HCT116 (cell line): ENCODE measurements at regions not wholly inside any gene's neighbourhood (a gene's known extent, or its start where the extent isn't known, plus 50 kb on each side); places are given as distances from the start of the nearest gene placed in this dataset.

ENCODE experiments used
- ATAC-seq: fragments of 200-7000 bp; cut with Tn5 transposase; 2 replicates; pipeline ENCODE4 v1.9.1; 2020; ENCODE audit warnings: mild to moderate bottlenecking, moderate library complexity
- BruUV-seq: library from RNA; stranded (reverse); fragments of 400-500 nt; replicated peaks from 2 replicates; lab custom pipeline; 2021; lab: Mats Ljungman, UMichigan
- CTCF ChIA-PET: fragments of 300-600 bp; sonication (Branson Sonifier 250); formaldehyde crosslinking; loops from one replicate; lab custom pipeline; 2021; ENCODE audit warnings: antibody characterized with exemption; lab: Charles Lee
- POLR2A ChIA-PET: fragments of 300-600, 350-600 bp; sonication (Branson Sonifier 250); formaldehyde crosslinking; loops from one replicate; lab custom pipeline; 2021; ENCODE audit warnings: antibody characterized with exemption; lab: Charles Lee
- RAD21 ChIA-PET, 2 experiments: fragments of 300-600 bp; sonication (Branson Sonifier 250); formaldehyde crosslinking; loops; one replicate each; lab custom pipeline; 2023; ENCODE audit warnings: low total read pairs in 2 of 2; ENCODE audit not compliant: uncharacterized antibody in 2 of 2, unreplicated experiment in 2 of 2, low non-redundant PET in 1 of 2; lab: Charles Lee
- DNase-seq: peaks from one replicate; pipeline ENCODE4 v3.0.0-alpha.2; 2010; ENCODE audit warnings: low read depth, low spot score
- H2AFZ ChIP-seq: fragments of 200-600 bp; shearing (Covaris generic), sonication (generic); 2 replicates; pipeline ENCODE4 v1.6.1; 2017; ENCODE audit warnings: low read depth, mixed run types, mixed read lengths, antibody characterized with exemption, low read length; ENCODE audit not compliant: poor library complexity, severe bottlenecking
- H3K27ac ChIP-seq: 2 replicates; pipeline ENCODE4 v1.5.1; 2012; ENCODE audit warnings: low read depth, low read length
- H3K27me3 ChIP-seq: fragments of 200-600 bp; sonication (generic); 2 replicates; pipeline ENCODE4 v1.6.1; 2016; ENCODE audit warnings: mixed run types, low read length, mixed read lengths; ENCODE audit not compliant: insufficient read depth
- H3K36me3 ChIP-seq, 2 experiments: fragments of 200-500 bp in 1 of 2; fragments of 200-600 bp in 1 of 2; sonication (Bioruptor generic) in 1 of 2; sonication (generic) in 1 of 2; 2 replicates each; pipeline versions ENCODE4 v1.5.1 to v1.6.1; 2014 to 2016; ENCODE audit warnings: low read length in 2 of 2, inconsistent platforms in 1 of 2, mixed read lengths in 1 of 2, mixed run types in 1 of 2; ENCODE audit not compliant: insufficient read depth in 2 of 2, control insufficient read depth in 1 of 2
- H3K4me1 ChIP-seq, 2 experiments: fragments of 200-600 bp in 1 of 2; sonication (generic) in 1 of 2; 2 replicates each; pipeline versions ENCODE4 v1.5.1 to v1.6.1; 2012 to 2017; ENCODE audit warnings: low read length in 2 of 2, inconsistent platforms in 1 of 2, mild to moderate bottlenecking in 1 of 2, mixed read lengths in 1 of 2, mixed run types in 1 of 2, moderate library complexity in 1 of 2; ENCODE audit not compliant: insufficient read depth in 2 of 2, control insufficient read depth in 1 of 2
- H3K4me2 ChIP-seq: fragments of 200-600 bp; sonication (generic); 2 replicates; pipeline ENCODE4 v1.6.1; 2017; ENCODE audit warnings: mixed run types, low read length, mixed read lengths
- H3K4me3 ChIP-seq, 2 experiments: fragments of 200-600 bp in 1 of 2; sonication (generic) in 1 of 2; replicated peaks in 1 of 2; 2 replicates each; pipeline ENCODE4 v1.5.1; 2011 to 2016; ENCODE audit warnings: low read length in 2 of 2, control low read depth in 1 of 2, low read depth in 1 of 2, mild to moderate bottlenecking in 1 of 2, mixed read lengths in 1 of 2, mixed run types in 1 of 2
- H3K79me2 ChIP-seq: fragments of 200-600 bp; sonication (generic); 2 replicates; pipeline ENCODE4 v1.6.1; 2017; ENCODE audit warnings: mild to moderate bottlenecking, mixed run types, low read length, moderate library complexity, mixed read lengths; ENCODE audit not compliant: insufficient read depth
- H3K9ac ChIP-seq: fragments of 200-600 bp; sonication (generic); 2 replicates; pipeline ENCODE4 v1.6.1; 2016; ENCODE audit warnings: low read length, mixed read lengths
- H3K9me2 ChIP-seq: fragments of 200-600 bp; sonication (generic), shearing (Covaris generic); 2 replicates; pipeline ENCODE4 v1.6.1; 2017; ENCODE audit warnings: mixed run types, mild to moderate bottlenecking, moderate library complexity; ENCODE audit not compliant: insufficient read depth
- H3K9me3 ChIP-seq, 2 experiments: fragments of 200-500 bp in 1 of 2; fragments of 200-600 bp in 1 of 2; sonication (Bioruptor generic) in 1 of 2; sonication (generic) in 1 of 2; 2 replicates each; pipeline ENCODE4 v1.6.1; 2014 to 2017; ENCODE audit warnings: low read length in 2 of 2, mixed read lengths in 2 of 2, inconsistent platforms in 1 of 2, low read depth in 1 of 2, mild to moderate bottlenecking in 1 of 2, mixed run types in 1 of 2, moderate library complexity in 1 of 2; ENCODE audit not compliant: control insufficient read depth in 1 of 2, insufficient read depth in 1 of 2
- H4K20me1 ChIP-seq: fragments of 200-600 bp; sonication (generic), shearing (Covaris generic); 2 replicates; pipeline ENCODE4 v1.6.1; 2017; ENCODE audit warnings: mixed run types, mild to moderate bottlenecking, moderate library complexity; ENCODE audit not compliant: insufficient read depth
- CBX3 ChIP-seq: IDR thresholded peaks from 2 replicates; pipeline ENCODE4 v1.6.1; 2012; ENCODE audit warnings: low read depth
- CEBPB ChIP-seq: IDR thresholded peaks from 2 replicates; pipeline ENCODE4 v1.6.1; 2012; ENCODE audit warnings: low read depth
- EGR1 ChIP-seq: IDR thresholded peaks from 2 replicates; pipeline ENCODE4 v1.6.1; 2012; ENCODE audit warnings: low read depth
- EZH2 ChIP-seq: fragments of 200-600 bp; sonication (generic); IDR thresholded peaks from 2 replicates; pipeline ENCODE4 v1.6.1; 2017; ENCODE audit warnings: antibody characterized with exemption, mixed run types
- EZH2phosphoT487 ChIP-seq: fragments of 200-600 bp; IDR thresholded peaks from 2 replicates; pipeline ENCODE4 v1.6.1; 2018; ENCODE audit warnings: antibody characterized with exemption, borderline replicate concordance
- POLR2A ChIP-seq: IDR thresholded peaks from 2 replicates; pipeline ENCODE4 v1.7.0; 2011; ENCODE audit warnings: borderline replicate concordance; ENCODE audit not compliant: insufficient read depth, insufficient read length; ENCODE audit errors: extremely low read depth
- SP1 ChIP-seq: IDR thresholded peaks from 2 replicates; pipeline ENCODE4 v1.6.1; 2012; ENCODE audit warnings: low read depth
- YY1 ChIP-seq: IDR thresholded peaks from 2 replicates; pipeline ENCODE4 v1.6.1; 2011; ENCODE audit warnings: low read length, low read depth, moderate library complexity, mild to moderate bottlenecking; ENCODE audit not compliant: insufficient replicate concordance; ENCODE audit errors: extremely low read depth
- ZFX ChIP-seq: fragments of 450-650 bp; IDR thresholded peaks from 2 replicates; pipeline ENCODE4 v1.6.1; 2017
- ZNF274 ChIP-seq: fragments of 200-500 bp; sonication (Bioruptor generic); IDR thresholded peaks from 2 replicates; pipeline ENCODE4 v1.6.1; 2014; ENCODE audit warnings: mild to moderate bottlenecking, low read depth, low read length, inconsistent platforms
- intact Hi-C: fragments of 100-400 bp; cut with micrococcal nuclease; formaldehyde crosslinking; loops from 2 replicates; pipeline ENCODE4 v1.10.0; 2022
- TF ChIP-seq, protein P1 (sequence below): IDR thresholded peaks from 2 replicates; pipeline ENCODE4 v1.6.1; 2012
- TF ChIP-seq, protein P2 (sequence below): IDR thresholded peaks from 2 replicates; pipeline ENCODE4 v1.6.1; 2012

DNA sequence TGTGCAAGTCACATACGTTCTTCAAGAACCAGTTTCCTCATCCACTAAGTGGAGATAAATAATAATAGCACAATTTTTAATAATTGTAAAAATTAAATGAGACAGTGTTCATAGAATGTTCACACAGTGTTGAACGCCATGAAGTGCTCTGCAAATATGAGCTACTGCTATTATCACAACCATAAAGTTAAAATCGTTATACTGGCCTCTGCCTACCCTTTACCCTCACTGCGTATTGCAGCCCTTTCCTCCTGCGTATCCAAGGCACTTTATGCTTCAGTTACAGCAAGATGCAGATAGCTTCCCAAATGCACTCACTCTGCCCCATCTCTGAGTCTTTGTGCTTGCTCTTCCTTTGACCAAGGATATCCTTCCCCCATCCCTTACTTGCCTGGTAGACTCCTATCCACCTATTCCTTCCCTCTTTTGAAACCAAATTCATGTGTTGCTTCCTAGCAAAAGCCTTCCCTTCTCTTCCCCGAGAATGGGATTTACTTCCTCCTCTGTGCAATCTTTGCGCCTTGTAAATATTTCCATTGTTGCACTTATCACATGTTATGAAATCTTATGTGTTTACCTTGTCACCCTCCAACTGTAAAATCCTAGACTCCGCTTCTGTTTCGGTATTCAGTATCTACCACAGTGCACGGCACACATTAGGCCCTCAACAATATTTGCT lies 196.9 kb downstream of the ADAMTS15 start:
- Histone ChIP-seq H3K4me2 (no peak overlapping the region), H3K9ac (no peak overlapping the region), H3K36me3 (no peaks in the 10 kb centered on the region), H4K20me1 (no peaks in the 10 kb centered on the region), H3K4me1 (no peaks in the 10 kb centered on the region), H3K27me3 (0 out of 2 replicates have a peak, but pooled peaks cover 6% of the 10 kb centered on the region), H3K9me3 (no peaks in the 10 kb centered on the region), H3K9me2 (no peaks in the 10 kb centered on the region), H2AFZ (no peak overlapping the region), H3K79me2 (no peaks in the 10 kb centered on the region), H3K4me3 (no peak overlapping the region), H3K27ac (no peak overlapping the region)
- no peak for DNase-seq
- RAD21 ChIA-PET, result no interaction called here
- BruUV-seq, result no TSS peak
- no peak for ATAC-seq
- intact Hi-C loops, result no loop called here
- TF ChIP-seq EZH2phosphoT487, result no peak
- TF ChIP-seq SP1, result no peak
- TF ChIP-seq CBX3, result no peak
- TF ChIP-seq, protein P1, sequence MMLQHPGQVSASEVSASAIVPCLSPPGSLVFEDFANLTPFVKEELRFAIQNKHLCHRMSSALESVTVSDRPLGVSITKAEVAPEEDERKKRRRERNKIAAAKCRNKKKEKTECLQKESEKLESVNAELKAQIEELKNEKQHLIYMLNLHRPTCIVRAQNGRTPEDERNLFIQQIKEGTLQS, result no peak
- TF ChIP-seq POLR2A, result no peak
- TF ChIP-seq YY1, result no peak
- TF ChIP-seq CEBPB, result no peak
- POLR2A ChIA-PET, result no interaction called here
- CTCF ChIA-PET, result no interaction called here

DNA sequence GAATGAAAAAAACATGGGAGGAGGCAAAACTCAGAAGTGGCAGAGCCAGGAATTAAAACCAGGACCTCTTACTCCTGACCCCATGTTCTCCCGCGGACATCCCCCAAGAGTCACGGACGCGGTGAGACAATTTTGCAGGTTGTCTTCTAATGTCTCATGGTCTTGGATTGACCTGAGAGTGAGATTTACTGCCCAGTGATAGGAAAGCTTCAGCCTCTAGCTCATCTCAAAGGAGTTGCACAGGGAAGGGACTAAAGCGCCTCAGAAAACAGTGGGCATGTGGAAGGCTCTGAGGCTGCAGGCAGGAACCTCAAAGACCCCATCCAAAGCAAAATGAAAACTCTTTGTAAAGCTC lies 197.4 kb downstream of the ADAMTS15 start:
- Histone ChIP-seq H3K4me2 (no peak overlapping the region), H3K9me2 (no peaks in the 10 kb centered on the region), H2AFZ (no peak overlapping the region), H4K20me1 (no peaks in the 10 kb centered on the region), H3K79me2 (no peaks in the 10 kb centered on the region), H3K9ac (no peak overlapping the region), H3K27ac (no peak overlapping the region), H3K4me3 (no peak overlapping the region), H3K9me3 (no peaks in the 10 kb centered on the region), H3K4me1 (no peaks in the 10 kb centered on the region), H3K36me3 (no peaks in the 10 kb centered on the region), H3K27me3 (0 out of 2 replicates have a peak, but pooled peaks cover 6% of the 10 kb centered on the region)
- ChIA-PET CTCF (no interaction called here), RAD21 (no interaction called here), POLR2A (no interaction called here)
- intact Hi-C loops, result no loop called here
- no TSS peak for BruUV-seq
- TF ChIP-seq ZNF274 (no peak), EZH2phosphoT487 (no peak), EZH2 (no peak), EGR1 (no peak), YY1 (no peak), ZFX (no peak)
- TF ChIP-seq, protein P2, sequence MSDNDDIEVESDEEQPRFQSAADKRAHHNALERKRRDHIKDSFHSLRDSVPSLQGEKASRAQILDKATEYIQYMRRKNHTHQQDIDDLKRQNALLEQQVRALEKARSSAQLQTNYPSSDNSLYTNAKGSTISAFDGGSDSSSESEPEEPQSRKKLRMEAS, result no peak
- ATAC-seq (no peak), DNase-seq (no peak)
